ENCODE measurements at regions not wholly inside any gene's neighbourhood (a gene's known extent, or its start where the extent isn't known, plus 50 kb on each side); places are given as distances from the start of the nearest gene placed in this dataset.

DNA sequence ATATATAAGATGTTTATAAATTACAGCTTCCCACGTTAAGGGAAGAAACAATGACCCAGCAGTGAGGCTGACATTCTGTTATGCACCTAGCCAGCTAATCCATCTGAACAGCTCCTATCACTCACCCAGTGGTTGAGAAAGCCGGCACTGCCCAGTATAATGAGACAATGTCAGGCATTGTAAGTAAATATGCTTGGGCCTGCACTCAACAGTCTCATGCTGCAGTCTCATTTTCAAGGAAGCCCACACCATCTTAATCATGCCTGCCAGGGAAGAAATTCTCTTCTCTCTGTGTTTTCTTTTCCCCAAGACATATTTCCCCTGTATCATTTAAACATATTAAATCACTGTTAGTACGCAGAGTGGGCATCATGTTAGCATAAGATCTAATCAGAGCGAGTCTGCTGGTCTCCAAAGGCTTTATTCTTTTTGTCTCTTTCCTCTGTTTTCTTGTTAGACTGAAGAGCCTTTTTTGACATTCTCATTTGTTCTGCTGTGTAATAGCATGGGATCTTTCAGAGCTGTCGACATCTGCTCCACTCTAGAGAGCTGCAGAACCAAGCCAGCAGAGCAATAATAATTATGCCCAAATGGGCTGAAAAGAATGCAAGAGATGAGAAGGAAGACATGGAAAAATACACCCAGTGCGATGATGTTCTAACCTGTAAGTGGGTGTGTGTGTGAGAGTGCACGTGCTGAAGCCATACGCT lies 67.6 kb upstream of the SLC22A15 start:
- TF ChIP-seq, protein P1, sequence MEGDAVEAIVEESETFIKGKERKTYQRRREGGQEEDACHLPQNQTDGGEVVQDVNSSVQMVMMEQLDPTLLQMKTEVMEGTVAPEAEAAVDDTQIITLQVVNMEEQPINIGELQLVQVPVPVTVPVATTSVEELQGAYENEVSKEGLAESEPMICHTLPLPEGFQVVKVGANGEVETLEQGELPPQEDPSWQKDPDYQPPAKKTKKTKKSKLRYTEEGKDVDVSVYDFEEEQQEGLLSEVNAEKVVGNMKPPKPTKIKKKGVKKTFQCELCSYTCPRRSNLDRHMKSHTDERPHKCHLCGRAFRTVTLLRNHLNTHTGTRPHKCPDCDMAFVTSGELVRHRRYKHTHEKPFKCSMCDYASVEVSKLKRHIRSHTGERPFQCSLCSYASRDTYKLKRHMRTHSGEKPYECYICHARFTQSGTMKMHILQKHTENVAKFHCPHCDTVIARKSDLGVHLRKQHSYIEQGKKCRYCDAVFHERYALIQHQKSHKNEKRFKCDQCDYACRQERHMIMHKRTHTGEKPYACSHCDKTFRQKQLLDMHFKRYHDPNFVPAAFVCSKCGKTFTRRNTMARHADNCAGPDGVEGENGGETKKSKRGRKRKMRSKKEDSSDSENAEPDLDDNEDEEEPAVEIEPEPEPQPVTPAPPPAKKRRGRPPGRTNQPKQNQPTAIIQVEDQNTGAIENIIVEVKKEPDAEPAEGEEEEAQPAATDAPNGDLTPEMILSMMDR (conservative IDR thresholded peaks at IDR 0.05) = no peak
- Mint-ChIP-seq H3K9me3 (no peaks in the 10 kb centered on the region), H3K4me3 (no peak overlapping the region), H3K4me1 (ENCODE audit: unreplicated experiment) (peaks cover 15% of the 10 kb centered on the region), H3K27ac (peak overlapping the region; percentile 9), H3K36me3 (no peaks in the 10 kb centered on the region), H3K27me3 (no peaks in the 10 kb centered on the region)
- no peak for DNase-seq (ENCODE audit: extremely low spot score, unreplicated experiment)

DNA sequence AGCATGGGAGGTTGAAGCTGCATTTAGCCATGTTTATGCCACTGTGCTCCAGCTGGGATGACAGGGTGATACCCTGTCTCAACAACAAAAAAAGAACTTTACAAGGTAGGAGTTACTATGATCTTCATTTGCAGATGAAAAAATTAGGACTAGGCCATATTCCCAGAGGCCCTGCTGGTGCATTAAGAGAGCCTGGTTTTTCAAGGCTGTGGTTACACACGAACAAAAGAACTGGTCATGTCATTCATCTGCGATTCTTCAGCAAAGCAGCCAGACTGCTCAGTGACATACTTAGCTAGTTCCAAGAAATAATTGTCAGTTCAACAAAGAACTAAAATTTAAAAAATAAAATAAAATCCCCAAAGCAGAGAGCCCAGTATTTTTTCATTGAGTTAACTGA lies 66.1 kb upstream of the SLC22A15 start:
- DNase-seq (ENCODE audit: extremely low spot score, unreplicated experiment) = no peak
- Mint-ChIP-seq H3K27me3 (peaks cover 3% of the 10 kb centered on the region), H3K9me3 (no peaks in the 10 kb centered on the region), H3K27ac (no peak overlapping the region), H3K36me3 (no peaks in the 10 kb centered on the region), H3K4me1 (ENCODE audit: unreplicated experiment) (peaks cover 15% of the 10 kb centered on the region), H3K4me3 (no peak overlapping the region)
- TF ChIP-seq, protein P1 (conservative IDR thresholded peaks at IDR 0.05) = no peak

DNA sequence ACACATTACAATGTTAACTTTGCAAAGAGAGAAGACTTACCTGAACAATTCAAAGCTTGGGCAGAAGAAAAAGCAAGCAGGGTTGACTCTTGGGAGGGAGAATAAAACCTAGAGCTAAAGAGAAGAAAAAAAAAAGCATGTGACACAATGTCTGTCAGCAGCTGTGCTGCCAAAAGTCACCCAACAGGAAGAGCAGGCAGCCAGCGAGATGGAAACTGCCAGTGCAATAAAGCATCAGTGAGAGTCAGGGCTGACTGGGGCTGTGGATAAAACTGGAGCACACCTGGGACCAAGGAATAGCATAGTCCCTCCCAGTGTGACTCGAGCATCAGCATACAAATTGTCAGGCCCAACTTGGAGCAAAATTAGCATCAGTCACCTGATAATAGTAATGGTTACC lies 65.0 kb upstream of the SLC22A15 start:
- H3K36me3 Mint-ChIP-seq = no peaks in the 10 kb centered on the region
- no peak overlapping the region for H3K4me3 Mint-ChIP-seq
- peaks cover 15% of the 10 kb centered on the region for H3K4me1 Mint-ChIP-seq (ENCODE audit: unreplicated experiment)
- DNase-seq (ENCODE audit: extremely low spot score, unreplicated experiment) = no peak
- H3K9me3 Mint-ChIP-seq = no peaks in the 10 kb centered on the region
- TF ChIP-seq, protein P1 (conservative IDR thresholded peaks at IDR 0.05) = no peak
- peaks cover 3% of the 10 kb centered on the region for H3K27me3 Mint-ChIP-seq
- peak overlapping the region; percentile 48 for H3K27ac Mint-ChIP-seq

DNA sequence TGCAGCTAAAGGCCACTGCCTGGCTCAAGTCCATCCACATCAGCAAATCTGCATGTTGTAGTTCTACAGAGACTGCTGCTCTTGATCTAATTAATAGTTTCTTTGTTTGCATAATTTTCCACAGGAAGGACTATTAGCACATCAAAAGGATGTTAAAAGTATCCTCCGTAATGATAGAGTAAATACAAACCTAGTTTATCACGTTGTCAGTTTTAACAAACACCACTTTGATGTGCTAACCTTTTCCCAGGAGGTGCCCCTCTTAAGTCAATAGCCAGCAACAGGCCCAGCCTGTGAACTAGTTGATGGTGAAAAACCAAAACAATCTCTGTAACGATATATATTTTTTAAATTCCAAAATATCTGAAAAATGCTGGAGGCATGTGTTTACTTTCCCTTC lies 64.2 kb upstream of the SLC22A15 start:
- no peaks in the 10 kb centered on the region for H3K9me3 Mint-ChIP-seq
- no peak overlapping the region for H3K27ac Mint-ChIP-seq
- DNase-seq (ENCODE audit: extremely low spot score, unreplicated experiment) = no peak

DNA sequence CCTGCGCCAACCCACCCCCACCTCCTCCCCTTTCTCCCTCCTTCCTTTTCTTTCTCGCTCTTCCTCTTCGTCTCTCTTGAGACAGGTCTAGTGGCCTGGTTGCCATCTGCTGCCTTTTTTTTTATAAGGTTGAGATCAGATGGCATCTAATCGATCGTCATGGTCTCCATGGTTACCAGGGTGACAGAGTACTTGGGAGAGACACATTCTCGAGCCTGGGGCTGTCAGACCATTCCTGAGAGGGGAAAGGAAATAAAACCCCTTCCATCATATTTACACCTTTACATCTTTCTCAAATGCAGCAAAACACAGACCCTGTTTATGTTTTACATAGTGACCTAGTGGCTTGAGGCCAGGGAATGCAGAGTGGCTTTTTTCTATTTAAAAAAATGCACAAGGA lies 53.5 kb upstream of the SLC22A15 start:
- no peak overlapping the region for H3K27ac Mint-ChIP-seq
- peaks cover 16% of the 10 kb centered on the region for H3K27me3 Mint-ChIP-seq
- peaks cover 24% of the 10 kb centered on the region for H3K4me1 Mint-ChIP-seq (ENCODE audit: unreplicated experiment)
- no peaks in the 10 kb centered on the region for H3K9me3 Mint-ChIP-seq
- H3K36me3 Mint-ChIP-seq = no peaks in the 10 kb centered on the region
- TF ChIP-seq, protein P1 (conservative IDR thresholded peaks at IDR 0.05) = no peak
- no peak for DNase-seq (ENCODE audit: extremely low spot score, unreplicated experiment)
- peak overlapping the region; percentile 22 for H3K4me3 Mint-ChIP-seq

More for the DNA sequence above, 64.2 kb upstream of the SLC22A15 start:
- H3K36me3 Mint-ChIP-seq = no peaks in the 10 kb centered on the region
- TF ChIP-seq, protein P1 (conservative IDR thresholded peaks at IDR 0.05) = no peak
- H3K4me3 Mint-ChIP-seq = no peak overlapping the region
- peaks cover 3% of the 10 kb centered on the region for H3K27me3 Mint-ChIP-seq
- H3K4me1 Mint-ChIP-seq (ENCODE audit: unreplicated experiment) = peaks cover 15% of the 10 kb centered on the region
